ENCODE measurements at regions not wholly inside any gene's neighbourhood (a gene's known extent, or its start where the extent isn't known, plus 50 kb on each side); places are given as distances from the start of the nearest gene placed in this dataset.

- Histone ChIP-seq H3K9ac (ENCODE audit: low read length in 3 of 3) (no peak overlapping the region), H3K27me3 (ENCODE audit: control insufficient read depth, insufficient read depth, low read length) (no peaks in the 10 kb centered on the region), H3K4me3 (ENCODE audit: low read length in 3 of 3) (no peak overlapping the region), H3K4me1 (ENCODE audit: control insufficient read depth in 2 of 3, insufficient read depth in 2 of 3, low read depth in 1 of 3, low read length in 3 of 3) (no peaks in the 10 kb centered on the region), H3K27ac (ENCODE audit: low read depth in 2 of 2, low read length in 2 of 2) (no peak overlapping the region), H3K9me3 (ENCODE audit: control insufficient read depth in 2 of 3, insufficient read depth in 1 of 3, low read length in 3 of 3) (no peaks in the 10 kb centered on the region), H3K36me3 (ENCODE audit: control insufficient read depth in 2 of 3, insufficient read depth in 3 of 3, low read length in 3 of 3) (no peaks in the 10 kb centered on the region)
- DNase-seq (no peak), FAIRE-seq (no peak)
- no peak for TF ChIP-seq CTCF (IDR thresholded peaks at IDR 0.05; ENCODE audit: borderline replicate concordance, extremely low read depth, insufficient read depth)
- intact Hi-C loops (cut with DNase I): no loop called here
Measured at GRCh38 chr1:4170548-4171340, 270.7 kb upstream of the C1orf174 start.

- no peak for DNase-seq
- Histone ChIP-seq H3K36me3 (ENCODE audit: control insufficient read depth in 2 of 3, insufficient read depth in 3 of 3, low read length in 3 of 3) (no peaks in the 10 kb centered on the region), H3K9me3 (ENCODE audit: control insufficient read depth in 2 of 3, insufficient read depth in 1 of 3, low read length in 3 of 3) (no peaks in the 10 kb centered on the region), H3K9ac (ENCODE audit: low read length in 3 of 3) (no peak overlapping the region), H3K27me3 (ENCODE audit: control insufficient read depth, insufficient read depth, low read length) (no peaks in the 10 kb centered on the region), H3K4me3 (ENCODE audit: low read length in 3 of 3) (no peak overlapping the region), H3K4me1 (ENCODE audit: control insufficient read depth in 2 of 3, insufficient read depth in 2 of 3, low read depth in 1 of 3, low read length in 3 of 3) (no peaks in the 10 kb centered on the region), H3K27ac (ENCODE audit: low read depth in 2 of 2, low read length in 2 of 2) (no peak overlapping the region)
- FAIRE-seq: no peak
- no peak for TF ChIP-seq CTCF (IDR thresholded peaks at IDR 0.05; ENCODE audit: borderline replicate concordance, extremely low read depth, insufficient read depth)
- intact Hi-C loops (cut with DNase I): no loop called here
Measured at GRCh38 chr1:4171480-4172450, 271.7 kb upstream of the C1orf174 start.

- H3K27ac ChIP-seq (ENCODE audit: low read depth in 2 of 2, low read length in 2 of 2): no peak overlapping the region
- no peak for FAIRE-seq
- intact Hi-C loops (cut with DNase I): no loop called here
- H3K4me1 ChIP-seq (ENCODE audit: control insufficient read depth in 2 of 3, insufficient read depth in 2 of 3, low read depth in 1 of 3, low read length in 3 of 3): no peaks in the 10 kb centered on the region
- no peaks in the 10 kb centered on the region for H3K36me3 ChIP-seq (ENCODE audit: control insufficient read depth in 2 of 3, insufficient read depth in 3 of 3, low read length in 3 of 3)
- H3K9me3 ChIP-seq (ENCODE audit: control insufficient read depth in 2 of 3, insufficient read depth in 1 of 3, low read length in 3 of 3): no peaks in the 10 kb centered on the region
- H3K9ac ChIP-seq (ENCODE audit: low read length in 3 of 3): no peak overlapping the region
- no peak for DNase-seq
- TF ChIP-seq CTCF (IDR thresholded peaks at IDR 0.05; ENCODE audit: borderline replicate concordance, extremely low read depth, insufficient read depth): no peak
- H3K4me3 ChIP-seq (ENCODE audit: low read length in 3 of 3): no peak overlapping the region
- no peaks in the 10 kb centered on the region for H3K27me3 ChIP-seq (ENCODE audit: control insufficient read depth, insufficient read depth, low read length)
Measured at GRCh38 chr1:4172644-4173599, 272.9 kb upstream of the C1orf174 start.

Measured in kidney (tissue), 13 donors.